ENCODE measurements at regions not wholly inside any gene's neighbourhood (a gene's known extent, or its start where the extent isn't known, plus 50 kb on each side); places are given as distances from the start of the nearest gene placed in this dataset.

DNA sequence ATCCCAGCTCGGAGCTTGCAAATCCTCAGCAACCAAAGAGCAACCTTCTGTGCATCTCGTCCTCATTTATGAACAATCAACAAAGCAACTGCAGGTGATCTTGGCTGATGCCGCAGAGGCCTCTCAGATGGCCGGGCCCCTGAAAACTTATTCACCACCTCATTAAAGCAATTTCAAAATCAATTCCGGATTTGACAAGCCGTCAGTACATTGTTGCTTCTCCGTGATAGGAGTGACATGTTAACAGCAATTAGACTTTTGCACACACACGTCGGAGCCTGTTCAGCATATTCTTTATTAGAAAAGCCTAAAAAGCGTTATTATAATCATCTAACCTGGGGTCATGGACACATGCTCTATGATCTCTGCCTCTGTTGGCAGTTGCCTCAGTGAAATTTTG lies 183.1 kb upstream of the CXCR4 start:
- TF ChIP-seq, protein P1, sequence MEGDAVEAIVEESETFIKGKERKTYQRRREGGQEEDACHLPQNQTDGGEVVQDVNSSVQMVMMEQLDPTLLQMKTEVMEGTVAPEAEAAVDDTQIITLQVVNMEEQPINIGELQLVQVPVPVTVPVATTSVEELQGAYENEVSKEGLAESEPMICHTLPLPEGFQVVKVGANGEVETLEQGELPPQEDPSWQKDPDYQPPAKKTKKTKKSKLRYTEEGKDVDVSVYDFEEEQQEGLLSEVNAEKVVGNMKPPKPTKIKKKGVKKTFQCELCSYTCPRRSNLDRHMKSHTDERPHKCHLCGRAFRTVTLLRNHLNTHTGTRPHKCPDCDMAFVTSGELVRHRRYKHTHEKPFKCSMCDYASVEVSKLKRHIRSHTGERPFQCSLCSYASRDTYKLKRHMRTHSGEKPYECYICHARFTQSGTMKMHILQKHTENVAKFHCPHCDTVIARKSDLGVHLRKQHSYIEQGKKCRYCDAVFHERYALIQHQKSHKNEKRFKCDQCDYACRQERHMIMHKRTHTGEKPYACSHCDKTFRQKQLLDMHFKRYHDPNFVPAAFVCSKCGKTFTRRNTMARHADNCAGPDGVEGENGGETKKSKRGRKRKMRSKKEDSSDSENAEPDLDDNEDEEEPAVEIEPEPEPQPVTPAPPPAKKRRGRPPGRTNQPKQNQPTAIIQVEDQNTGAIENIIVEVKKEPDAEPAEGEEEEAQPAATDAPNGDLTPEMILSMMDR (IDR thresholded peaks at IDR 0.05; ENCODE audit: control insufficient read depth, insufficient read depth, low read depth, low read length, missing control alignments): no peak
- no peak for DNase-seq (ENCODE audit: low read depth)
- no peak overlapping the region for H3K4me3 ChIP-seq (ENCODE audit: control insufficient read depth, low read depth, low read length)

GRCh38 chr2:136298631-136299030 lies 180.7 kb upstream of the CXCR4 start:
- no peak for DNase-seq (ENCODE audit: low read depth)
- TF ChIP-seq, protein P1 (IDR thresholded peaks at IDR 0.05; ENCODE audit: control insufficient read depth, insufficient read depth, low read depth, low read length, missing control alignments): no peak
- H3K4me3 ChIP-seq (ENCODE audit: control insufficient read depth, low read depth, low read length): no peak overlapping the region

- TF ChIP-seq, protein P1 (IDR thresholded peaks at IDR 0.05; ENCODE audit: control insufficient read depth, insufficient read depth, low read depth, low read length, missing control alignments): no peak
- no peak for DNase-seq (ENCODE audit: low read depth)
- H3K4me3 ChIP-seq (ENCODE audit: control insufficient read depth, low read depth, low read length): no peak overlapping the region
These were observed 180.0 kb upstream of the CXCR4 start for GRCh38 chr2:136297994-136298393.

DNA sequence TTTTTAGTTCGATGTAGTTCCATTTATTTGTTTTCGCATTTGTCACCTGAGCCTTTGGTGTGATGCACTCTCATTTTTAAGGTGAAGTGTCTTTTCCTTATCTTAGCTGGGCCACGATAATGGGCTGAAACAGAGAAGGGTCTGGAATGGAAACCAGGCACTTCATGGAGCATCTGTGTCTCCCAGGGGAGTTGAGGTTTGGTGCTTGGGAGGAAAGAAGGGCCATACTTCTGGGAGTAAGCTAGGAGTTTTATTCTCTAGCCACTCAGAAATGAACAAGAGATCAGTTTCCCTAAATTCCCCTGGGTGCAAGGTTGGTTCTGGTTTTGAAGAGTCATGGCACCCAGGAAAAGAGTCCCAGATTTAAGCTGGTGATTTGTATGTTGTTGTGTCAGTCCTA lies 179.4 kb upstream of the CXCR4 start:
- DNase-seq (ENCODE audit: low read depth): no peak
- H3K4me3 ChIP-seq (ENCODE audit: control insufficient read depth, low read depth, low read length): no peak overlapping the region
- TF ChIP-seq, protein P1 (IDR thresholded peaks at IDR 0.05; ENCODE audit: control insufficient read depth, insufficient read depth, low read depth, low read length, missing control alignments): no peak

GRCh38 chr2:136295168-136295567 lies 177.2 kb upstream of the CXCR4 start:
- TF ChIP-seq, protein P1 (IDR thresholded peaks at IDR 0.05; ENCODE audit: control insufficient read depth, insufficient read depth, low read depth, low read length, missing control alignments): no peak
- no peak overlapping the region for H3K4me3 ChIP-seq (ENCODE audit: control insufficient read depth, low read depth, low read length)
- no peak for DNase-seq (ENCODE audit: low read depth)

- DNase-seq (ENCODE audit: low read depth): no peak
- TF ChIP-seq, protein P1 (IDR thresholded peaks at IDR 0.05; ENCODE audit: control insufficient read depth, insufficient read depth, low read depth, low read length, missing control alignments): no peak
- no peak overlapping the region for H3K4me3 ChIP-seq (ENCODE audit: control insufficient read depth, low read depth, low read length)
These were observed 173.9 kb upstream of the CXCR4 start for GRCh38 chr2:136291871-136292270.

- TF ChIP-seq, protein P1 (IDR thresholded peaks at IDR 0.05; ENCODE audit: control insufficient read depth, insufficient read depth, low read depth, low read length, missing control alignments): no peak
- no peak for DNase-seq (ENCODE audit: low read depth)
- H3K4me3 ChIP-seq (ENCODE audit: control insufficient read depth, low read depth, low read length): no peak overlapping the region
These were observed 172.4 kb upstream of the CXCR4 start for GRCh38 chr2:136290326-136290725.
